Suprapubic skin (tissue), 3 donors: ENCODE measurements at regions not wholly inside any gene's neighbourhood (a gene's known extent, or its start where the extent isn't known, plus 50 kb on each side); places are given as distances from the start of the nearest gene placed in this dataset.

Experiments used
- CTCF ChIP-seq, 2 donors: fragments of 200-600 bp in 1 of 2; fragments of 450-650 bp in 1 of 2; sonication (generic) in 1 of 2; IDR thresholded peaks; one replicate each; pipeline ENCODE4 v1.5.1; 2016 to 2019; ENCODE audit warnings: antibody characterized with exemption in 2 of 2, mild to moderate bottlenecking in 1 of 2, moderate library complexity in 1 of 2
- POLR2AphosphoS5 ChIP-seq, 3 donors: sonication (generic); formaldehyde crosslinking; IDR thresholded peaks; one replicate each; pipeline ENCODE4 v1.6.1; 2017; ENCODE audit warnings: antibody characterized with exemption in 3 of 3

GRCh38 chr9:32260151-32260862, 124.1 kb upstream of the ACO1 start:
- no peak for TF ChIP-seq CTCF (IDR thresholded peaks at IDR 0.05)
- TF ChIP-seq POLR2AphosphoS5 (IDR thresholded peaks at IDR 0.05), result no peak
